Middle frontal gyrus (tissue), 1 donor: ENCODE measurements at regions not wholly inside any gene's neighbourhood (a gene's known extent, or its start where the extent isn't known, plus 50 kb on each side); places are given as distances from the start of the nearest gene placed in this dataset.

ENCODE experiments used
- DNase-seq: peaks from one replicate; pipeline ENCODE4 v3.0.0-alpha.2; 2015; ENCODE audit warnings: low spot score; ENCODE audit errors: extremely low spot score

GRCh38 chr5:52497133-52497693 lies 290.5 kb upstream of the ITGA1 start:
- DNase-seq = no peak

DNA sequence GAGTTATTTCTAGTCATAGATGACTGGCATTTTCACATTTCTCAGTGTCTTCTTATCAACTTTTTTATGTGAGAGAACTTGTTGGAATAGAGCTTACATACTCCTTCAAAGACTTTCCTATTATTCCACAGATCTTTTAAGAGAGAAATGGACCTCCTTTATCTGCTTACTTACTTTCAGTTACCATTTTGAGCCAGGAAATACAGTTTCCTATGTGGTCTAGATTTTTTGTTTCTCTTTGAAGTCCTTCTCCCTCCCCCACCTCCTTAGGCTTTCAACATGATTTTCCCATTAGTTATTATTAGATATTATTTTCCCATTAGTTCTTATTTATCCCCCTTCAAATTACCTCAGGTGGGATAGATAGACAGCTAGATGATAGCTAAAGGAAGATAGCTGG lies 289.1 kb upstream of the ITGA1 start:
- DNase-seq = no peak

- no peak for DNase-seq
Observed at GRCh38 chr5:52502460-52502999, 285.2 kb upstream of the ITGA1 start.

DNA sequence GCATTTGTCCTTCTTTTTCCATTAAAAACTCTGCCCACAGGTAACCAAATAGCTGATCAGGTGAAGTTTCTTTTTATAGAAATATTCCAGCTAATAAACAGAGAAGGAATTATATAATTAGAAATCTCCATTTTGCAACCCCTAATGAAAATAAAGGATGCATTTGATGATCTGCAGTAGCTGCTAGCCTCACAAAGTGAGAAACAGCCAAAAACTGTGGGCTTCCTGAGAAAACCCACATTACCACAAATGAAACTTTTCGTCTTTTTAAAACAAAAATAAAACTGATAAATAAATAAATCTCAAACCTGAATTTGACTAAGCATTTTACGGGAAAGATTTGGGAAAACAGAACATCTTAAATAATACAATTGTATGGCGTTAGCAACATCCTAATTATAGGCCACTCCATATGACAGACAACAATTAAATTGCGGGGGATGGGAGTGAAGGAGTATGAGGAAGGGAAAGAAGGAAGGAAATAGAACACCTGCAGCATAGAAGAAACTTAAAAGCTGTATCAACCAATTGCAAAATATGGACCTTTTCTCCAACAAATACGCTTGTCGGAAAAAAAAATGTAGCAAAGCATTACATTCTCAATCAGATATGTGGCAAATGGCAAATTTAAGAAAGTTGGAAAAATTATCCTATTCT lies 283.0 kb upstream of the ITGA1 start:
- DNase-seq = no peak

DNA sequence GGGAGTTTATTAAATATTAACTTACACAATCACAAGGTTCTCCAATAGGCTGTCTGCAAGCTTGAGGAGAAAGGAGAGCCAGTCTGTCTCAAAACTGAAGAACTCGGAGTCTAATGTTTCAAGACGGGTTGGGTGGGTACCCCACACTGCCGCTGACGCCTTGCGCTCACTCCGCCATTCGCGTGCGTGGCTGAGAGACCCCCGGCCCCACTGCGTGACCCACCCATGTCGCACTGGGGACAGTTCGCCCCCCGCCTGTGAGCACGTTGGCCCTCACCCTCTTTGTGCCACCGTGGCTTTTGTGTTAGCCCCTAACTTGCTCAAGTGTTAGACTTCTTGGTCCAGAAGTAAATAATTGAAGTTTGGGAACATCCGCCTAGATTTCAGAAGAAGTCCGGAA lies 270.0 kb upstream of the ITGA1 start:
- DNase-seq = no peak

GRCh38 chr5:52520171-52520570 lies 267.5 kb upstream of the ITGA1 start:
- no peak for DNase-seq

DNA sequence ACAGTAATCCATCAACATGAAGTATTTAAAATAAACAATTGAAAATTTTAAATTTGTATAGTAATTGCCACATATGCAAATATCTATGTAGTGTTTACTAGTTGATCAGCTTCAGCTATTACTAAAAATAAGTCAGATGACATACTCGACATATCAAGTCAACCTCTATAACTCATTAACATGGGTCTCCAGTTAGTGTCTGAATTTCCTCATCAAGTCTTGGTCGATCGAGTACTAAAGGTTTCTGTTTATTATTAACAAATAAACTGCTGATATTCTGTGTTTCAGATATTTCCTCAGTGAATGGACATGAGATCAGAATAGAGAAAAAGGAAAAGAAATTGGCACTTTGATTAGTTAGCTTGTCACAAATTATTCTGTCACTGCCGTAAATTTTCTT lies 266.5 kb upstream of the ITGA1 start:
- DNase-seq = no peak

DNA sequence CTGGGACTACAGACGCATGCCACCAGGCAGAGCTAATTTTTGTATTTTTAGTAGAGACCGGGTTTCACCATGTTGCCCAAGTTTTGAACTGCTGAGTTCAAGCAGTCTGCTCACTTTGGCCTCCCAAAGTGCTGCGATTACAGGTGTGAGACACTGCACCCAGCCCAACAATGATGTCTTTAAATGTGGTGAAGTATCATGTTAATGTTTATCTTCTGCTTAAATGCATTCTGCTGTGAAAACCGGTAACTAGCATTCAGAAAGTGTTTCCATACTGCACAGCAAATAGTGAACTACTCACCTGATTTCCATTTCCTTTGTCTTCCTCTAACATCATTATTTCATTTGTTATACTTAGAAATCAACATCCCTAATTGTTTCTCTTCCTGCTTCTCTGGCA lies 264.0 kb upstream of the ITGA1 start:
- DNase-seq = no peak

DNA sequence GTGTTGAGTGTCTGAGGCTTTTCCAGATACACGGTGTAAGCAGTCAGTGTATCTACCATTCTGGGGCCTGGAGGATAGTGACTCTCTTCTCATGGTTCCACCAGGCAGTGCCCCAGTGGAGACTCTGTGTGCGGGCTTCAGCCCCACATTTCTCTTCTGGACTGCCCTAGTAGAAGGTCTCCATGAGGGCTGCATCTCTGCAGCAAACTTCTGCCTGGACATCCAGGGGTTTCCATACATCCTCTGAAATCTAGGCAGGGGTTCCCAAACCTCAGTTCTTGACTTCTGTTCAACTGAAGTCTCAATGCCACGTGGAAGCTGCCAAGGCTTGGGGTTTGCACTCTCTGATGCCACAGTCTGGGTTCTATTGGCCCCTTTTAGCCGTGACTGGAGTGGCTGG lies 256.6 kb upstream of the ITGA1 start:
- DNase-seq = no peak

- no peak for DNase-seq
Observed at GRCh38 chr5:52543594-52543993, 244.1 kb upstream of the ITGA1 start.

DNA sequence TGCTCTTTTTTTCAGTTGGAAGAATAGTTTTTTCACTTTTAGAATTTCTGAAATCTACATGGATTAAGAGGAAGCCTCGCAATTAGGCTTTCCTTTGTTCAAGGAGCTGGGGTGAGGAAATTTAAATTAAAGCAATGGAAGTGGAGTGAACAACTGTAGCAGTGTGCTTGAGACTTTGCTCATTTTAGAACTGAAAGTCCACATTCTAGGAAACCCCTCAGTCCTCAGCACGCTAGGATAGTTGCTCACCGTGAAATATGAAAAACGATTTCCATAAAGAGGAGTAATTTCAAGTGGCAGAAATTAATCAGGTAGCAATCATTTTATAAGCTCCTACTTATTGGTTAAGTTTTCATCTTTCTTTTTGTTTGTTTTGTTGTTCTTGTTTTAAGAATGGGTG lies 243.0 kb upstream of the ITGA1 start:
- no peak for DNase-seq

DNA sequence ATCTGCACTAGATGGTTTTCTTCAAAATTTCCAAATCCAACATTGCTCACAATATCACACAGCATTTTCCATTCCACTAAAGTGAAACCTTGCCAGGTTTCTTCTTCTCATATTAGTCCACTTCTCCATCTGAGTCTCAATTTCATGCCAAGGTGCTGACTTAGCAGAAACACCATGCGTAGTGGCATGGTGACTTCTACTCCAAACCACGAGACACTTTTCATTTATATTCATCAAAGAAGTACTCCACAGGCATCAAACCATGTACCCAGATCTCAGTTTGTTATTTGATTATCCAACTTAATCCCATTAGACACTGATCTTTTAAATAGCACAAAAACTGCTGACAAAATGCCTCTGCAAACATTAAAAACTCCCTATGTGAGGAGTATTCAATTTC lies 233.4 kb upstream of the ITGA1 start:
- no peak for DNase-seq

GRCh38 chr5:52560366-52560765 lies 227.3 kb upstream of the ITGA1 start:
- DNase-seq = no peak

GRCh38 chr5:52562473-52562872 lies 225.2 kb upstream of the ITGA1 start:
- DNase-seq = no peak

DNA sequence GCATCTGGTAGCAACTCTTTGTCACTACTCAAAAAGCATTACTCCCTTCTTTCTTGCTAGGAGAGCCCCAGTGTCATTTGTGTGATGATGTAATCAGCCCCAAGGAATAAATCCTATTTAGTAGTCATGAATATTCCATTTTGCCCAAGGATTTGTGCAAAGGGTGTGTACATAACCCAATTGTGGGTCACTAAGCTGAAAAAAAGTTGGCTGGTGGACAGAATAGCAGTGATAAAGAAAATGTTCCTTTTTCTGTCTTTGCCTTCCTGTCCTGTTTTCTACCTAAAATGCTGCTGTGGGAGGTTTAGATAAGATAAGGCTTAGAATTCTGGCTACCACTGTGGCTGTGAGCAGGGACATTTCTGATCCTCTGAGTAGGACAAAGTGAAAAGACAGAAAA lies 223.1 kb upstream of the ITGA1 start:
- no peak for DNase-seq

DNA sequence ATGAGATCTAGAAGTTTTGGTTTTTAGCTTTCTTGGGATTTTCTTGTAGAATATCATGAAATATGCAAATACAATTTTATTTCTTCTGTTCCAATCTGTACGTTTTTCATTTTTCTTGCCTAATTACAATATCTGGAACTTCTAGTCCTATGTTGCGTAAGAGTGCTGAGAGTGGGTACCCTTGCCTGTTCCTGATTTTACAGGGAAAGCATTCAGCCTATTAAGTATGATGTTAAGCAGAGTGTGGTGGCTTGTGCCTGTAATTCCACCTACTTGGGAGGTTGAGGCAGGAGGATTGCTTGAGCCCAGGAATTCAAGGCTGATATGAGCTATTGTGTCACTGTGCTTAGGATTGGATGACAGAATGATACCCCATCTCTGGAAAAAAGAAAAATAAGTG lies 210.2 kb upstream of the ITGA1 start:
- no peak for DNase-seq

GRCh38 chr5:52579391-52579790 lies 208.3 kb upstream of the ITGA1 start:
- DNase-seq = no peak

DNA sequence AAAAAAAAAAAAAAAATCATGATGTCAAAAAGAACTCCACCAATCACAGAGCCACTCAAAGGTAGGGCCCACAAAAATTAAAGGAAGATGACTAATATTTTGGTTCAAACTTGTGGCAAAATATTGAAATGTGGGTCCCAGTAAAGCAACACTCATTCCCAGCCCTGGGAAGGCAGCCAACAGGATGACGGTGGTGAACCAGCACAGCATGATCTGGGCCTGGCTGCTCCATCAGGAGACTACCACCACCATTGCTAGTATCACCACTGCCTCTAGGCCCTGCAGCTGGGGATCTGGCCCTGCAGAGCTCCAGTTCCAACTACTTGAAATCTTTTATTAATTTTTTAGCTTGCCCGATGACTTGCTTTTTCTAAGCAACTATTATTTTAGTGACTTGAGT lies 206.8 kb upstream of the ITGA1 start:
- no peak for DNase-seq

GRCh38 chr5:52582313-52582712 lies 205.4 kb upstream of the ITGA1 start:
- DNase-seq = no peak

GRCh38 chr5:52587131-52587530 lies 200.6 kb upstream of the ITGA1 start:
- no peak for DNase-seq

GRCh38 chr5:52597625-52598024 lies 190.1 kb upstream of the ITGA1 start:
- DNase-seq = no peak

DNA sequence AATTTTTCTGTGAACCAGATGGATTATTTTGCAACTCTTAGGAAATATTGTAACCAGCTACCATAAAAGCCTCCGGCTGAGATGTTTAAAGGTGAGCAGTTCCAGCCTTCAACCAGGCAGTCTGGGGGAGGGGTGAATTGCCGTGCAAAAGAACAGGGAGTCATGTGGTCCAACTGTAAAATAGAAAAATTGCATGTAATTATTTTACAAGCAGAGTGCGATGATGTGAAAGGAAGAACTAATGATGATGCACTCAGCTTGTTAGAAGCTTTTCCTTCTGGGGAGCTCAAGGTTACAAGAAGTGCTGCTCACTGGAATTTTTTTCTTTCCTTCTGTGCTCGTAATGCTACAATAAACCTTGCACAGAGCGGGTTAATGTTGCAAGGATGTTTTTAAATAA lies 188.7 kb upstream of the ITGA1 start:
- DNase-seq = no peak

- no peak for DNase-seq
Observed at GRCh38 chr5:52603778-52604554, 183.8 kb upstream of the ITGA1 start.
